H1 (cell line): ENCODE measurements at regions not wholly inside any gene's neighbourhood (a gene's known extent, or its start where the extent isn't known, plus 50 kb on each side); places are given as distances from the start of the nearest gene placed in this dataset.

Experiments used
- CHD2 ChIP-seq: IDR thresholded peaks from 2 replicates; pipeline ENCODE4 v1.6.1; 2012; ENCODE audit warnings: low read length, improper control_type of control experiment
- CTCF ChIP-seq, 3 experiments: IDR thresholded peaks; 1 replicate in 2 of 3; 2 replicates in 1 of 3; pipeline versions ENCODE4 v1.5.1 to v1.6.1; 2011; ENCODE audit warnings: low read length in 3 of 3, mild to moderate bottlenecking in 3 of 3, inconsistent platforms in 2 of 3, low read depth in 1 of 3, moderate library complexity in 1 of 3; ENCODE audit not compliant: insufficient read depth in 1 of 3; ENCODE audit errors: control extremely low read depth in 1 of 3
- MAX ChIP-seq: IDR thresholded peaks from 2 replicates; pipeline ENCODE4 v1.6.1; 2012; ENCODE audit warnings: inconsistent platforms
- POLR2A ChIP-seq, 2 experiments: IDR thresholded peaks; 1 replicate in 1 of 2; 2 replicates in 1 of 2; pipeline ENCODE4 v1.6.1; 2011; ENCODE audit warnings: low read depth in 2 of 2, low read length in 2 of 2, mild to moderate bottlenecking in 2 of 2; ENCODE audit errors: control extremely low read depth in 1 of 2
- POLR2AphosphoS5 ChIP-seq: IDR thresholded peaks from 2 replicates; pipeline ENCODE4 v1.6.1; 2011; ENCODE audit warnings: low read depth, low read length
- RFX5 ChIP-seq: IDR thresholded peaks from 2 replicates; pipeline ENCODE4 v1.6.1; 2011; ENCODE audit warnings: low read depth, low read length, improper control_type of control experiment, borderline replicate concordance

GRCh38 chr2:4073026-4073569, 369.7 kb downstream of the DCDC2C start:
- TF ChIP-seq CHD2 (no peak), RFX5 (no peak), POLR2A (IDR thresholded peaks at IDR 0.05; ENCODE audit: control extremely low read depth in 1 of 2, low read depth in 2 of 2, low read length in 2 of 2) (no peak), CTCF (IDR thresholded peaks at IDR 0.05; ENCODE audit: control extremely low read depth in 1 of 3, insufficient read depth in 1 of 3, low read depth in 1 of 3, low read length in 3 of 3) (no peak), MAX (no peak), POLR2AphosphoS5 (no peak)
